Neural cell (in vitro differentiated cells): ENCODE measurements at regions not wholly inside any gene's neighbourhood (a gene's known extent, or its start where the extent isn't known, plus 50 kb on each side); places are given as distances from the start of the nearest gene placed in this dataset.

Experiments used
- H2AFZ ChIP-seq: fragments of 200-600, 300-800 bp; sonication (generic), shearing (Covaris generic); 2 replicates; pipeline ENCODE4 v1.6.0; 2014; ENCODE audit warnings: low read depth, mild to moderate bottlenecking, antibody characterized with exemption, low read length, moderate library complexity
- H3F3A ChIP-seq: fragments of 200-600 bp; shearing (Covaris generic); 2 replicates; pipeline ENCODE4 v1.6.1; 2016; ENCODE audit warnings: mild to moderate bottlenecking, moderate library complexity, mixed read lengths, antibody characterized with exemption, low read length; ENCODE audit not compliant: insufficient read depth, poor library complexity, severe bottlenecking
- H3K27ac ChIP-seq: fragments of 200-600, 300-800 bp; sonication (generic), shearing (Covaris generic); 2 replicates; pipeline ENCODE4 v1.5.1; 2014; ENCODE audit warnings: mild to moderate bottlenecking, low read length, moderate library complexity
- H3K27me3 ChIP-seq: fragments of 300-800, 200-600 bp; sonication (generic), shearing (Covaris generic); 2 replicates; pipeline ENCODE4 v1.6.0; 2014; ENCODE audit warnings: mild to moderate bottlenecking, low read depth, low read length, moderate library complexity; ENCODE audit not compliant: insufficient read depth
- H3K36me3 ChIP-seq: fragments of 300-800, 200-600 bp; sonication (generic), shearing (Covaris generic); 2 replicates; pipeline ENCODE4 v1.5.1; 2014; ENCODE audit warnings: mild to moderate bottlenecking, antibody characterized with exemption, low read length, moderate library complexity; ENCODE audit not compliant: insufficient read depth
- H3K4me2 ChIP-seq: fragments of 300-800, 200-600 bp; sonication (generic), shearing (Covaris generic); 2 replicates; pipeline ENCODE4 v1.6.0; 2014; ENCODE audit warnings: mild to moderate bottlenecking, low read length
- H3K4me3 ChIP-seq: fragments of 300-800, 200-600 bp; sonication (generic), shearing (Covaris generic); 2 replicates; pipeline ENCODE4 v1.5.1; 2014; ENCODE audit warnings: mild to moderate bottlenecking, low read length, moderate library complexity
- H3K79me2 ChIP-seq: fragments of 200-600 bp; shearing (Covaris generic); replicated peaks from 2 replicates; pipeline ENCODE4 v1.6.0; 2014; ENCODE audit warnings: mild to moderate bottlenecking, low read length, moderate library complexity; ENCODE audit not compliant: insufficient read depth
- H3K9ac ChIP-seq: fragments of 300-800, 200-600 bp; sonication (generic), shearing (Covaris generic); 2 replicates; pipeline ENCODE4 v1.6.1; 2016; ENCODE audit warnings: mild to moderate bottlenecking, low read length, mixed read lengths
- H3K9me2 ChIP-seq: fragments of 200-600 bp; shearing (Covaris generic); 2 replicates; pipeline ENCODE4 v1.6.1; 2016; ENCODE audit warnings: mild to moderate bottlenecking, low read length, mixed read lengths; ENCODE audit not compliant: insufficient read depth
- H3K9me3 ChIP-seq: fragments of 200-600, 300-800 bp; sonication (generic), shearing (Covaris generic); 2 replicates; pipeline ENCODE4 v1.6.1; 2016; ENCODE audit warnings: mild to moderate bottlenecking, mixed run types, low read length, moderate library complexity, mixed read lengths
- H4K20me1 ChIP-seq: fragments of 200-600 bp; shearing (Covaris generic); 2 replicates; pipeline ENCODE4 v1.6.1; 2016; ENCODE audit warnings: mild to moderate bottlenecking, mixed run types; ENCODE audit not compliant: insufficient read depth
- CTCF ChIP-seq: fragments of 450-650 bp; IDR thresholded peaks from 2 replicates; pipeline ENCODE4 v1.5.1; 2014; ENCODE audit warnings: antibody characterized with exemption, mild to moderate bottlenecking, moderate library complexity; ENCODE audit not compliant: poor library complexity, severe bottlenecking
- EP300 ChIP-seq: fragments of 450-650 bp; conservative IDR thresholded peaks from 2 replicates; pipeline ENCODE4 v1.6.1; 2014; ENCODE audit warnings: antibody characterized with exemption, mild to moderate bottlenecking, moderate library complexity; ENCODE audit not compliant: poor library complexity, severe bottlenecking
- EZH2 ChIP-seq: fragments of 200-600, 300-800 bp; shearing (Covaris generic), sonication (generic); IDR thresholded peaks from 2 replicates; pipeline ENCODE4 v1.6.1; 2014; ENCODE audit warnings: antibody characterized with exemption, low read length, borderline replicate concordance, mild to moderate bottlenecking; ENCODE audit not compliant: insufficient read depth, poor library complexity, severe bottlenecking
- MXI1 ChIP-seq: fragments of 450-650 bp; conservative IDR thresholded peaks from 2 replicates; pipeline ENCODE4 v1.6.1; 2014; ENCODE audit warnings: antibody characterized with exemption, mild to moderate bottlenecking; ENCODE audit not compliant: poor library complexity, severe bottlenecking
- POLR2AphosphoS5 ChIP-seq: IDR thresholded peaks from 2 replicates; pipeline ENCODE4 v1.6.1; 2012
- RAD21 ChIP-seq: fragments of 450-650 bp; conservative IDR thresholded peaks from 2 replicates; pipeline ENCODE4 v1.6.1; 2014; ENCODE audit warnings: antibody characterized with exemption, mild to moderate bottlenecking, moderate library complexity
- REST ChIP-seq: IDR thresholded peaks from 2 replicates; pipeline ENCODE4 v1.6.1; 2012; ENCODE audit warnings: borderline replicate concordance
- SMC3 ChIP-seq: fragments of 450-650 bp; conservative IDR thresholded peaks from 2 replicates; pipeline ENCODE4 v1.6.1; 2014; ENCODE audit warnings: antibody characterized with exemption, mild to moderate bottlenecking, moderate library complexity; ENCODE audit not compliant: poor library complexity
- TAF1 ChIP-seq: IDR thresholded peaks from 2 replicates; pipeline ENCODE4 v1.6.1; 2012; ENCODE audit warnings: low read depth

GRCh38 chr2:42961385-42961811 lies 169.0 kb upstream of the HAAO start:
- H3K9me2 ChIP-seq = no peaks in the 10 kb centered on the region
- H3K4me3 ChIP-seq = no peak overlapping the region
- no peak overlapping the region for H3K4me2 ChIP-seq
- H3K79me2 ChIP-seq = no peaks in the 10 kb centered on the region
- no peaks in the 10 kb centered on the region for H3F3A ChIP-seq
- no peak overlapping the region for H3K9ac ChIP-seq
- H4K20me1 ChIP-seq = no peaks in the 10 kb centered on the region
- H2AFZ ChIP-seq = no peak overlapping the region
- TF ChIP-seq MXI1 (no peak), CTCF (no peak), EZH2 (no peak), SMC3 (no peak), REST (no peak), TAF1 (no peak), EP300 (no peak), POLR2AphosphoS5 (no peak), RAD21 (no peak)
- H3K27me3 ChIP-seq = no peaks in the 10 kb centered on the region
- no peak overlapping the region for H3K27ac ChIP-seq
- no peaks in the 10 kb centered on the region for H3K36me3 ChIP-seq
- no peaks in the 10 kb centered on the region for H3K9me3 ChIP-seq

GRCh38 chr2:42960842-42961180 lies 168.4 kb upstream of the HAAO start:
- Histone ChIP-seq H3K4me3 (no peak overlapping the region), H4K20me1 (no peaks in the 10 kb centered on the region), H3K27ac (no peak overlapping the region), H3K9ac (no peak overlapping the region), H3F3A (no peaks in the 10 kb centered on the region), H2AFZ (no peak overlapping the region), H3K4me2 (no peak overlapping the region), H3K9me3 (no peaks in the 10 kb centered on the region), H3K36me3 (no peaks in the 10 kb centered on the region), H3K9me2 (no peaks in the 10 kb centered on the region), H3K27me3 (no peaks in the 10 kb centered on the region), H3K79me2 (no peaks in the 10 kb centered on the region)
- no peak for TF ChIP-seq MXI1
- TF ChIP-seq POLR2AphosphoS5 = no peak
- no peak for TF ChIP-seq TAF1
- no peak for TF ChIP-seq RAD21
